Colonic mucosa (tissue), 4 donors: ENCODE measurements at regions not wholly inside any gene's neighbourhood (a gene's known extent, or its start where the extent isn't known, plus 50 kb on each side); places are given as distances from the start of the nearest gene placed in this dataset.
"Not testable (repeated sequence)": the region's sequence is repeated elsewhere in the genome, so short reads cannot be mapped to it uniquely, and the experiment has no call there.

Source experiments
- DNase-seq: peaks from one replicate; pipeline ENCODE4 v3.0.0-alpha.2; 2020
- H3K27ac ChIP-seq: fragments of 200-600 bp; one replicate; pipeline ENCODE4 v1.8.0; 2021
- H3K27me3 ChIP-seq: fragments of 200-600 bp; one replicate; pipeline ENCODE4 v1.8.0; 2021
- H3K36me3 ChIP-seq: fragments of 200-600 bp; one replicate; pipeline ENCODE4 v1.8.0; 2021
- H3K4me1 ChIP-seq: fragments of 200-600 bp; one replicate; pipeline ENCODE4 v1.8.0; 2021; ENCODE audit warnings: mild to moderate bottlenecking
- H3K4me3 ChIP-seq: fragments of 200-600 bp; one replicate; pipeline ENCODE4 v1.8.0; 2021
- H3K9ac ChIP-seq, 2 donors: one replicate each; pipeline ENCODE4 v1.7.0; 2013; ENCODE audit warnings: control low read depth in 2 of 2, low read depth in 2 of 2, low read length in 2 of 2
- H3K9me3 ChIP-seq: fragments of 200-600 bp; one replicate; pipeline ENCODE4 v1.8.0; 2021
- CTCF ChIP-seq: fragments of 200-600 bp; IDR thresholded peaks from one replicate; pipeline ENCODE4 v1.8.0; 2022; ENCODE audit warnings: antibody characterized with exemption, mild to moderate bottlenecking
- intact Hi-C: fragments of 100-400 bp; cut with DNase I; formaldehyde crosslinking; loops from one replicate; pipeline ENCODE4 v1.14.1; 2022
- donor health status: healthy.
- donor health status: DM: no; HTN: no; CAD: no.
- donor health status: DM: no; HTN: no; CAD: no.

- H3K9me3 ChIP-seq = no peaks in the 10 kb centered on the region
These were observed 80.3 kb downstream of the EBLN1 start for GRCh38 chr10:22137542-22137941.

GRCh38 chr10:22135591-22135990 is 82.2 kb downstream of the EBLN1 start:
- Histone ChIP-seq H3K4me3 (no peak overlapping the region), H3K9me3 (no peaks in the 10 kb centered on the region), H3K36me3 (no peaks in the 10 kb centered on the region), H3K27ac (no peak overlapping the region), H3K9ac (no peak overlapping the region), H3K4me1 (no peaks in the 10 kb centered on the region), H3K27me3 (no peaks in the 10 kb centered on the region)
- DNase-seq = no peak
- intact Hi-C loops = no loop called here
- TF ChIP-seq CTCF = no peak

More at GRCh38 chr10:22137542-22137941, 80.3 kb downstream of the EBLN1 start:
- no peaks in the 10 kb centered on the region for H3K4me1 ChIP-seq
- H3K27me3 ChIP-seq = no peaks in the 10 kb centered on the region
- no peak overlapping the region for H3K9ac ChIP-seq
- H3K4me3 ChIP-seq = no peak overlapping the region
- intact Hi-C loops = no loop called here
- no peak for DNase-seq
- no peak overlapping the region for H3K27ac ChIP-seq
- H3K36me3 ChIP-seq = no peaks in the 10 kb centered on the region
- no peak for TF ChIP-seq CTCF

- no peak for TF ChIP-seq CTCF
- H3K36me3 ChIP-seq = no peaks in the 10 kb centered on the region
- no peak overlapping the region for H3K27ac ChIP-seq
- no peak overlapping the region for H3K4me3 ChIP-seq
- H3K9me3 ChIP-seq = no peaks in the 10 kb centered on the region
- no peak for DNase-seq
- intact Hi-C loops = no loop called here
- no peaks in the 10 kb centered on the region for H3K4me1 ChIP-seq
- H3K9ac ChIP-seq = no peak overlapping the region
- no peaks in the 10 kb centered on the region for H3K27me3 ChIP-seq
These were observed 83.8 kb downstream of the EBLN1 start for GRCh38 chr10:22133749-22134624.

GRCh38 chr10:22130824-22131223 is 87.0 kb downstream of the EBLN1 start:
- H3K4me3 ChIP-seq, H3K4me1 ChIP-seq, H3K9me3 ChIP-seq, DNase-seq, H3K27me3 ChIP-seq, H3K9ac ChIP-seq, H3K36me3 ChIP-seq, H3K27ac ChIP-seq, intact Hi-C loops: not testable (repeated sequence)

GRCh38 chr10:22129612-22130011 is 88.2 kb downstream of the EBLN1 start:
- H3K36me3 ChIP-seq, H3K27me3 ChIP-seq, H3K4me3 ChIP-seq, H3K9ac ChIP-seq, intact Hi-C loops, H3K27ac ChIP-seq, H3K4me1 ChIP-seq, H3K9me3 ChIP-seq, DNase-seq: not testable (repeated sequence)

GRCh38 chr10:22121181-22121580 is 96.6 kb downstream of the EBLN1 start:
- H3K4me1 ChIP-seq, H3K9me3 ChIP-seq, H3K27ac ChIP-seq, H3K27me3 ChIP-seq, H3K9ac ChIP-seq, intact Hi-C loops, H3K4me3 ChIP-seq, H3K36me3 ChIP-seq, DNase-seq: not testable (repeated sequence)

- H3K9me3 ChIP-seq, DNase-seq, intact Hi-C loops, H3K9ac ChIP-seq, H3K4me3 ChIP-seq, H3K4me1 ChIP-seq, H3K27me3 ChIP-seq, H3K36me3 ChIP-seq, H3K27ac ChIP-seq: not testable (repeated sequence)
These were observed 97.7 kb downstream of the EBLN1 start for GRCh38 chr10:22120072-22120471.

- H3K4me1 ChIP-seq, DNase-seq, H3K9me3 ChIP-seq, H3K4me3 ChIP-seq, H3K27me3 ChIP-seq, H3K27ac ChIP-seq, H3K36me3 ChIP-seq, H3K9ac ChIP-seq, intact Hi-C loops: not testable (repeated sequence)
These were observed 98.2 kb downstream of the EBLN1 start for GRCh38 chr10:22119575-22119974.
